Activated naive CD4-positive, alpha-beta T cell treated with anti-CD3 and anti-CD28 coated beads, Interleukin-2, amount 50 U/mL, for 24 hours (primary cell): ENCODE measurements at regions not wholly inside any gene's neighbourhood (a gene's known extent, or its start where the extent isn't known, plus 50 kb on each side); places are given as distances from the start of the nearest gene placed in this dataset.

Experiments
- H3K27ac Mint-ChIP-seq: one replicate; pipeline ENCODE4 v1.8.0; 2021; ENCODE audit warnings: mild to moderate bottlenecking, mixed read lengths
- H3K27me3 Mint-ChIP-seq: one replicate; pipeline ENCODE4 v1.8.0; 2021; ENCODE audit warnings: mixed read lengths
- H3K36me3 Mint-ChIP-seq: one replicate; pipeline ENCODE4 v1.8.0; 2021; ENCODE audit warnings: mixed read lengths
- H3K4me1 Mint-ChIP-seq: one replicate; pipeline ENCODE4 v1.8.0; 2021; ENCODE audit warnings: mixed read lengths
- H3K4me3 Mint-ChIP-seq: one replicate; pipeline ENCODE4 v1.8.0; 2021; ENCODE audit warnings: mild to moderate bottlenecking, mixed read lengths
- H3K9me3 Mint-ChIP-seq: one replicate; pipeline ENCODE4 v1.8.0; 2021; ENCODE audit warnings: mixed read lengths

GRCh38 chr11:45453721-45454120 is 167.6 kb upstream of the SYT13 start:
- peaks cover 5% of the 10 kb centered on the region for H3K27me3 Mint-ChIP-seq
- no peak overlapping the region for H3K4me3 Mint-ChIP-seq
- no peaks in the 10 kb centered on the region for H3K9me3 Mint-ChIP-seq
- no peak overlapping the region for H3K27ac Mint-ChIP-seq
- H3K36me3 Mint-ChIP-seq: no peaks in the 10 kb centered on the region
- H3K4me1 Mint-ChIP-seq: no peaks in the 10 kb centered on the region

DNA sequence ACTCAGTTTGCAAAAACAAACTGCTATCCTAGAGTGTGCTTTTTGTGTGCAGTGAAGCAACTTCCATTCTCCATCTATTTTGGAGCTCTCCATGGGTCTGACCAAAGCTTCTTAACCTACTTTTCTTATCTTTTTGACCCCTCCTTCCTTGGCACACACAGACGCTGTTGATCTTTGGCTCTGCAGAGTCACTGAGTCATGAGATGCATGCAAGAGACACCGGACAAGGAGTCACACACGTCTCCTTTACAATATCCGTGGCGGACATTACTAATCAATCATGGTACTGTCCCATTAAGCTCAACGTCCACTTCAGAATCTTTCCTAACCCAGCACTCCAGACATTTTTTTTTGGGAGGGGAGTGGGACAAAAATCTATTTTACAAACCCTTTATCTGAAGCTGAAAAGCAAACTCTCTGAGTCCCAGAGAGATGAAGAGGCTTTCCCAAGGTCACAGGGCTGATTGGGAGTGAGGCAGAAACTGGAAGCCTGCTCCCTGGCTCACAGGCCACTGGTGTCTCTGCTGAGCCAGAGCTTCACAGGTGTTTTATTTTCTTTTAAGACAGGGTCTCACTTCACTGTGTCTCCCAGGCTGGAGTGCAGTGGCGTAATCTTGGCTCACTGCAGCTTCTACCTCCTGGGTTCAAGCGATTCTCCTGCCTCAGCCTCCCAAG is 165.8 kb upstream of the SYT13 start:
- Mint-ChIP-seq H3K4me1 (no peaks in the 10 kb centered on the region), H3K9me3 (no peaks in the 10 kb centered on the region), H3K4me3 (no peak overlapping the region), H3K27me3 (peaks cover 2% of the 10 kb centered on the region), H3K36me3 (no peaks in the 10 kb centered on the region), H3K27ac (no peak overlapping the region)

- H3K4me3 Mint-ChIP-seq: no peak overlapping the region
- H3K27me3 Mint-ChIP-seq: peaks cover 2% of the 10 kb centered on the region
- H3K36me3 Mint-ChIP-seq: no peaks in the 10 kb centered on the region
- H3K4me1 Mint-ChIP-seq: no peaks in the 10 kb centered on the region
- no peak overlapping the region for H3K27ac Mint-ChIP-seq
- no peaks in the 10 kb centered on the region for H3K9me3 Mint-ChIP-seq
Observed at GRCh38 chr11:45450189-45450588, 164.0 kb upstream of the SYT13 start.

DNA sequence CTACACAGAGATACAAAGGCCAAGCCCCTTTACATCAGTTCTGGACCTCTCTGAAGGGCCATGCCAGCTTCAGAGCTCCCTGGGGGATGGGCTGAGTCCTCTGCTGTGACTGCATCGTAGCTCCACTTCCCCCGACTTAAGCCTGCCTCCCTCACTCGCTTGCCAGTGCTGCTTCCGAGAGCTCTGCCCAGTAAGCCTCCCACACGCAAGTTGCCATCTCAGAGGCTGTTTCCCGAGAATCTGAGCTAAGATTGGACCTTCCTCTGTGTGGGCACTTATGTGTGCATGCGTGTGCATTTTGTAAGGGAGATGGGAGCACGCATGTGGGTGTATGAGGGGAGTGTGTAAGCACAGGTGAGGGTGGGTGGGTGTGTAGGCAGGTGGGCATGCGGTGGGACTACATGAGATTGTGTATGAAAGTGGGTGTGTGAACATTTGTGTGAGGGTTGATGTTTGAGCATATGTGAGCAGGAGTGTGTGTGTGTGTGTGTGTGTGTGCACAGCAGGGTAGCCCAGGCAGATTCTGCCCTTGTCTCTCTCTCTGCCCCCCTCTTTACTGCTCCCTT is 163.0 kb upstream of the SYT13 start:
- Mint-ChIP-seq H3K27me3 (peaks cover 3% of the 10 kb centered on the region), H3K4me3 (no peak overlapping the region), H3K4me1 (no peaks in the 10 kb centered on the region), H3K27ac (no peak overlapping the region), H3K36me3 (no peaks in the 10 kb centered on the region), H3K9me3 (no peaks in the 10 kb centered on the region)

GRCh38 chr11:45448561-45448960 is 162.4 kb upstream of the SYT13 start:
- Mint-ChIP-seq H3K4me3 (no peak overlapping the region), H3K27me3 (peaks cover 4% of the 10 kb centered on the region), H3K4me1 (no peaks in the 10 kb centered on the region), H3K9me3 (no peaks in the 10 kb centered on the region), H3K27ac (no peak overlapping the region), H3K36me3 (no peaks in the 10 kb centered on the region)

DNA sequence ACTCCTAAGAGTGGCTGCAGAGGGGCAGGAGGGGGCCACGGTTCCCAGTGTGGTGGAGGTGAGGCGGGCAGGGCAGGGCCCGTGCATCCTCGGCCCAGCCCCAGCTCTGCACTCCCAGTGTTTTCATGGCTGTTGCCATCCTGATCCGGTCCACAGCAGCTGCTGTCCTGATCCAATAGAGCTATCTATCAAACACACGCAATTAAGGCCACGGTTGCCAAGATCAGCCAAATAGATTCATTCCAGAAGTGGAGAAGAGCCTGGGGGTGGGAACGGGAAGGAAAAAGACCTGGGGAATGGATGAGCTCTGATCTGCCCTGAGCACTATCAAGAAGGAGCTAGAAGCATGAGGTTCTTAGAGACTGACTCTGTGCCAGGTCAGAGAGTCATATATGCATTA is 160.9 kb upstream of the SYT13 start:
- no peaks in the 10 kb centered on the region for H3K36me3 Mint-ChIP-seq
- no peak overlapping the region for H3K27ac Mint-ChIP-seq
- peaks cover 5% of the 10 kb centered on the region for H3K27me3 Mint-ChIP-seq
- H3K4me1 Mint-ChIP-seq: no peaks in the 10 kb centered on the region
- no peaks in the 10 kb centered on the region for H3K9me3 Mint-ChIP-seq
- no peak overlapping the region for H3K4me3 Mint-ChIP-seq

DNA sequence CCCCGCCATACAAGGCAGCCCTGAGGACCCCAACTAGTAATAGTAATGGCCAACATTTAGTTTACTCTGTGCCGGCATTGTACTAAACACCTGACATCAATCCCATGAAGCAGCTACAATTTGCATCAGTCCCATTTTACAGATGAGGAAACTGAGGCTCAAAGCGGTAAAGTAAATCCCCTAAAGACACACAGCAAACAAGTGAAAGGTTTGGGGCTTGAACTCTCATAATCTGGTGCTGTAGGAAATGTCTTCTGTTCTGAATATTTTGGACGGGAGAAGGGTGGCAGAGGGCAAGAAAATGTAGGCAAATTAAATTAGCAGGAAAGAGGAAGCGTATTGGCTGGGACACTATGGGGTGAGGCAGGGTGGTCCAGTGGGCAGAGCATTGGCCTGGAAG is 160.3 kb upstream of the SYT13 start:
- Mint-ChIP-seq H3K4me1 (no peaks in the 10 kb centered on the region), H3K27ac (no peak overlapping the region), H3K9me3 (no peaks in the 10 kb centered on the region), H3K27me3 (peaks cover 5% of the 10 kb centered on the region), H3K36me3 (no peaks in the 10 kb centered on the region), H3K4me3 (no peak overlapping the region)

DNA sequence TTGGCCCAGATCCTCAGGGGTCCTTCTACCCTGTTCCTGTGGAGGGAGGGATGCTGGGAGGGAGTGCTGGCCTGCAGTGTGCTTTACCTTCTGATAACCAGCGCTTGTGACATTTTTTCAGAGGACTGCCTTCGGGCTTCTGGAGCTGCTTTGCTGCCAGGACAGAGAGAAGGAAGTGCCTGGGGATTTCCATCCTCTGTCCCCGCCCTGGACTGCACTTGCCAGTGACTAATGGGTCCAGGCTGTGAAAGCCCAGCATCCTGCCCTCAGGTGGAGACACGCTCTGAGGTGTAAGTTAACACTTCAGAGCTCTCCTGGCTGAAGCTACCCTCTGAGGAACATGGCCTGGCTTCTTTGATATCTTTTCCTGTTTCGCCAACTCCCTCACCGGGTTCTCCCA is 158.7 kb upstream of the SYT13 start:
- H3K4me3 Mint-ChIP-seq: no peak overlapping the region
- H3K27me3 Mint-ChIP-seq: peaks cover 8% of the 10 kb centered on the region
- H3K36me3 Mint-ChIP-seq: no peaks in the 10 kb centered on the region
- H3K4me1 Mint-ChIP-seq: no peaks in the 10 kb centered on the region
- H3K9me3 Mint-ChIP-seq: peaks cover 3% of the 10 kb centered on the region
- H3K27ac Mint-ChIP-seq: no peak overlapping the region

DNA sequence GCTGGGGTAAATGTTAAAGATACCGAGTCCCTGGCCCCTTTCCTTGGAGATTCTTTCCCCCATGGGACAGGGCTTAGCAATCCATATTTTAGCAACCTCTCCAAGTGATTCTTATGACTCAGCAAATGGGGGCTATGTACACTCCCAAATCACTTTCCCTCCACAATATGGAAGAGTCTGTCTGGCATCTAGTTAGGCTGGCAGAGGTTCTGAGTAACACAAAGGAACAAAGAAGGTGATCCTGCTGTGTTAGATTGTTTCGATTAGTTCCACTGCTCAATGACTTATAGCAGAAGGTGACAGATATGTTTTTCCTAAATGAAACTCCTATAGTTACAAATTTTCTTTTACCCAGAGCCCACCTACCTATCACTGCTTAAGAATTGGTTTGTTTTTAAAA is 154.0 kb upstream of the SYT13 start:
- Mint-ChIP-seq H3K36me3 (no peaks in the 10 kb centered on the region), H3K4me3 (no peak overlapping the region), H3K9me3 (peaks cover 7% of the 10 kb centered on the region), H3K27ac (no peak overlapping the region), H3K4me1 (no peaks in the 10 kb centered on the region), H3K27me3 (peaks cover 9% of the 10 kb centered on the region)

GRCh38 chr11:45436966-45437365 is 150.8 kb upstream of the SYT13 start:
- peaks cover 7% of the 10 kb centered on the region for H3K9me3 Mint-ChIP-seq
- H3K4me3 Mint-ChIP-seq: no peak overlapping the region
- no peaks in the 10 kb centered on the region for H3K36me3 Mint-ChIP-seq
- H3K27ac Mint-ChIP-seq: no peak overlapping the region
- H3K4me1 Mint-ChIP-seq: no peaks in the 10 kb centered on the region
- H3K27me3 Mint-ChIP-seq: peaks cover 8% of the 10 kb centered on the region

GRCh38 chr11:45436118-45436517 is 150.0 kb upstream of the SYT13 start:
- Mint-ChIP-seq H3K4me3 (no peak overlapping the region), H3K9me3 (peaks cover 7% of the 10 kb centered on the region), H3K27ac (no peak overlapping the region), H3K27me3 (peaks cover 10% of the 10 kb centered on the region), H3K36me3 (no peaks in the 10 kb centered on the region), H3K4me1 (no peaks in the 10 kb centered on the region)

DNA sequence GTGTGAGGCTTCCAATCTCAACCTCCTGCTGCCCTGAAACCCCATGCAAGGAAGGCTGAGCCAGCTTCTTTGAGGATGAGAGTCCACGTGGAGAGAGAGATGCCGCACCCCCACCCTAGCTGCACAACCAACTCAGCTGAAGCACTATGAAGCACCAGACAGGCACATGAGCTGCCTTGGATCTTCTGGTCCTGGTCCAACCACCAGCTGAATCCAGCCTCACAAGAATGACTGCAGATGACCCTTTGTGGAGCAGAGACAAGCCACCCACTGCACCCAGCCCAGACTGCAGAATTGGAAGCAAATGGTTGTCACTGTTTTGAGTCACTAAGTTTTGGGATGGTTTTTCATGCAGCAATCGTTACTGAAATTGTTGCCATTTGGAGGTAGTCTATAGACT is 149.6 kb upstream of the SYT13 start:
- Mint-ChIP-seq H3K27ac (no peak overlapping the region), H3K4me3 (no peak overlapping the region), H3K27me3 (peaks cover 8% of the 10 kb centered on the region), H3K9me3 (peaks cover 7% of the 10 kb centered on the region), H3K4me1 (no peaks in the 10 kb centered on the region), H3K36me3 (no peaks in the 10 kb centered on the region)

- Mint-ChIP-seq H3K27ac (no peak overlapping the region), H3K4me1 (no peaks in the 10 kb centered on the region), H3K27me3 (peaks cover 10% of the 10 kb centered on the region), H3K4me3 (no peak overlapping the region), H3K9me3 (no peaks in the 10 kb centered on the region), H3K36me3 (no peaks in the 10 kb centered on the region)
Observed at GRCh38 chr11:45432910-45433309, 146.8 kb upstream of the SYT13 start.

- Mint-ChIP-seq H3K9me3 (no peaks in the 10 kb centered on the region), H3K27ac (no peak overlapping the region), H3K4me1 (no peaks in the 10 kb centered on the region), H3K4me3 (no peak overlapping the region), H3K27me3 (peaks cover 10% of the 10 kb centered on the region), H3K36me3 (no peaks in the 10 kb centered on the region)
Observed at GRCh38 chr11:45432100-45432499, 146.0 kb upstream of the SYT13 start.

GRCh38 chr11:45431046-45432018 is 145.2 kb upstream of the SYT13 start:
- Mint-ChIP-seq H3K9me3 (no peaks in the 10 kb centered on the region), H3K4me3 (no peak overlapping the region), H3K27me3 (peaks cover 8% of the 10 kb centered on the region), H3K36me3 (no peaks in the 10 kb centered on the region), H3K4me1 (no peaks in the 10 kb centered on the region), H3K27ac (no peak overlapping the region)

GRCh38 chr11:45430361-45430760 is 144.2 kb upstream of the SYT13 start:
- Mint-ChIP-seq H3K9me3 (no peaks in the 10 kb centered on the region), H3K36me3 (no peaks in the 10 kb centered on the region), H3K4me3 (no peak overlapping the region), H3K27ac (no peak overlapping the region), H3K27me3 (peaks cover 6% of the 10 kb centered on the region), H3K4me1 (no peaks in the 10 kb centered on the region)
